Nephron progenitor cell (in vitro differentiated cells): ENCODE measurements at regions not wholly inside any gene's neighbourhood (a gene's known extent, or its start where the extent isn't known, plus 50 kb on each side); places are given as distances from the start of the nearest gene placed in this dataset.

Experiments used
- DNase-seq: peaks from one replicate; pipeline ENCODE4 v3.0.0; 2021
- H3K27ac Mint-ChIP-seq: 2 replicates; pipeline ENCODE4 v1.8.0; 2021; ENCODE audit warnings: mild to moderate bottlenecking, moderate library complexity, mixed read lengths
- H3K27me3 Mint-ChIP-seq: 2 replicates; pipeline ENCODE4 v1.8.0; 2021; ENCODE audit warnings: mild to moderate bottlenecking, low read depth, mixed read lengths; ENCODE audit not compliant: poor library complexity
- H3K36me3 Mint-ChIP-seq: 2 replicates; pipeline ENCODE4 v1.8.0; 2021; ENCODE audit warnings: low read depth, mixed read lengths
- H3K4me1 Mint-ChIP-seq: 2 replicates; pipeline ENCODE4 v1.8.0; 2021; ENCODE audit warnings: mixed read lengths
- H3K4me3 Mint-ChIP-seq: 2 replicates; pipeline ENCODE4 v1.8.0; 2021; ENCODE audit warnings: mild to moderate bottlenecking, moderate library complexity, mixed read lengths
- H3K9me3 Mint-ChIP-seq: 2 replicates; pipeline ENCODE4 v1.8.0; 2021; ENCODE audit warnings: mild to moderate bottlenecking, moderate library complexity, mixed read lengths
- CTCF ChIP-seq: fragments of 200-600 bp; sonication (generic); IDR thresholded peaks from 2 replicates; pipeline ENCODE4 v1.5.0; 2021; ENCODE audit warnings: antibody characterized with exemption

GRCh38 chr3:135851201-135852081 lies 114.1 kb upstream of the PPP2R3A start:
- Mint-ChIP-seq H3K36me3 (peaks cover 7% of the 10 kb centered on the region), H3K4me3 (no peak overlapping the region), H3K27me3 (peaks cover 12% of the 10 kb centered on the region), H3K4me1 (peaks cover 16% of the 10 kb centered on the region), H3K9me3 (peaks cover 17% of the 10 kb centered on the region), H3K27ac (no peak overlapping the region)
- DNase-seq, result no peak
- no peak for TF ChIP-seq CTCF

- DNase-seq, result no peak
- Mint-ChIP-seq H3K4me1 (peaks cover 16% of the 10 kb centered on the region), H3K4me3 (no peak overlapping the region), H3K36me3 (no peaks in the 10 kb centered on the region), H3K27ac (no peak overlapping the region), H3K9me3 (peaks cover 4% of the 10 kb centered on the region), H3K27me3 (peaks cover 14% of the 10 kb centered on the region)
- TF ChIP-seq CTCF, result no peak
These were observed 111.5 kb upstream of the PPP2R3A start for GRCh38 chr3:135853981-135854380.

GRCh38 chr3:135860761-135861160 lies 104.8 kb upstream of the PPP2R3A start:
- no peak overlapping the region for H3K4me3 Mint-ChIP-seq
- DNase-seq, result no peak
- no peaks in the 10 kb centered on the region for H3K36me3 Mint-ChIP-seq
- H3K9me3 Mint-ChIP-seq, result no peaks in the 10 kb centered on the region
- no peak for TF ChIP-seq CTCF
- H3K27ac Mint-ChIP-seq, result no peak overlapping the region
- H3K4me1 Mint-ChIP-seq, result no peaks in the 10 kb centered on the region
- peaks cover 11% of the 10 kb centered on the region for H3K27me3 Mint-ChIP-seq

GRCh38 chr3:135862361-135862760 lies 103.2 kb upstream of the PPP2R3A start:
- H3K27ac Mint-ChIP-seq, result no peak overlapping the region
- H3K27me3 Mint-ChIP-seq, result peaks cover 13% of the 10 kb centered on the region
- DNase-seq, result no peak
- H3K36me3 Mint-ChIP-seq, result no peaks in the 10 kb centered on the region
- no peak overlapping the region for H3K4me3 Mint-ChIP-seq
- no peak for TF ChIP-seq CTCF
- H3K9me3 Mint-ChIP-seq, result no peaks in the 10 kb centered on the region
- H3K4me1 Mint-ChIP-seq, result no peaks in the 10 kb centered on the region

- no peaks in the 10 kb centered on the region for H3K4me1 Mint-ChIP-seq
- no peak for TF ChIP-seq CTCF
- H3K27me3 Mint-ChIP-seq, result peaks cover 10% of the 10 kb centered on the region
- H3K27ac Mint-ChIP-seq, result no peak overlapping the region
- H3K36me3 Mint-ChIP-seq, result no peaks in the 10 kb centered on the region
- H3K4me3 Mint-ChIP-seq, result no peak overlapping the region
- DNase-seq, result no peak
- no peaks in the 10 kb centered on the region for H3K9me3 Mint-ChIP-seq
These were observed 101.5 kb upstream of the PPP2R3A start for GRCh38 chr3:135864060-135864459.

- H3K4me1 Mint-ChIP-seq, result no peaks in the 10 kb centered on the region
- no peaks in the 10 kb centered on the region for H3K36me3 Mint-ChIP-seq
- TF ChIP-seq CTCF, result no peak
- no peak overlapping the region for H3K27ac Mint-ChIP-seq
- no peak for DNase-seq
- peaks cover 13% of the 10 kb centered on the region for H3K27me3 Mint-ChIP-seq
- no peak overlapping the region for H3K4me3 Mint-ChIP-seq
- H3K9me3 Mint-ChIP-seq, result no peaks in the 10 kb centered on the region
These were observed 100.4 kb upstream of the PPP2R3A start for GRCh38 chr3:135865085-135865484.
